Gastrocnemius medialis (tissue), 4 donors: ENCODE measurements at regions not wholly inside any gene's neighbourhood (a gene's known extent, or its start where the extent isn't known, plus 50 kb on each side); places are given as distances from the start of the nearest gene placed in this dataset.

Experiments used
- CTCF ChIP-seq, 5 experiments: fragments of 450-650 bp in 3 of 5; fragments of 200-600 bp in 2 of 5; sonication (generic) in 2 of 5; IDR thresholded peaks in 4 of 5; conservative IDR thresholded peaks in 1 of 5; 1 replicate in 4 of 5; 2 replicates in 1 of 5; pipeline ENCODE4 v1.5.1; 2016 to 2019; ENCODE audit warnings: antibody characterized with exemption in 5 of 5, mild to moderate bottlenecking in 3 of 5, moderate library complexity in 3 of 5
- POLR2A ChIP-seq, 2 donors: fragments of 450-650 bp; IDR thresholded peaks; one replicate each; pipeline ENCODE4 v1.6.1; 2017; ENCODE audit warnings: antibody characterized with exemption in 2 of 2, mild to moderate bottlenecking in 2 of 2, moderate library complexity in 2 of 2

- no peak for TF ChIP-seq CTCF (IDR thresholded peaks at IDR 0.05 in 4 of 5, conservative IDR thresholded peaks at IDR 0.05 in 1 of 5)
- TF ChIP-seq POLR2A (IDR thresholded peaks at IDR 0.05), result no peak
Observed at GRCh38 chr12:13523536-13524307, 327.2 kb downstream of the EMP1 start.
